Left ventricle myocardium inferior (tissue), 1 donor: ENCODE measurements at regions not wholly inside any gene's neighbourhood (a gene's known extent, or its start where the extent isn't known, plus 50 kb on each side); places are given as distances from the start of the nearest gene placed in this dataset.

Experiments
- DNase-seq: peaks from one replicate; pipeline ENCODE4 v3.0.0-alpha.2; 2020
- H3K27ac ChIP-seq: fragments of 200-600 bp; replicated peaks from 2 replicates; pipeline ENCODE4 v1.8.0; 2021
- H3K27me3 ChIP-seq: fragments of 200-600 bp; 2 replicates; pipeline ENCODE4 v1.8.0; 2021; ENCODE audit warnings: low read depth
- H3K36me3 ChIP-seq: fragments of 200-600 bp; 2 replicates; pipeline ENCODE4 v1.8.0; 2021
- H3K4me1 ChIP-seq: fragments of 200-600 bp; 2 replicates; pipeline ENCODE4 v1.8.0; 2021
- H3K4me3 ChIP-seq: fragments of 200-600 bp; 2 replicates; pipeline ENCODE4 v1.8.0; 2021; ENCODE audit warnings: mild to moderate bottlenecking, moderate library complexity
- H3K9me3 ChIP-seq: fragments of 200-600 bp; replicated peaks from 2 replicates; pipeline ENCODE4 v1.8.0; 2021
- CTCF ChIP-seq: fragments of 200-600 bp; IDR thresholded peaks from 2 replicates; pipeline ENCODE4 v1.8.0; 2021; ENCODE audit warnings: antibody characterized with exemption, mild to moderate bottlenecking, borderline replicate concordance
- intact Hi-C: fragments of 100-400 bp; cut with micrococcal nuclease; formaldehyde crosslinking; loops from one replicate; pipeline ENCODE4 v1.11.0; 2022
- donor health status: DM: no; HTN: yes; CAD: no; lungs with severe emphysema.

GRCh38 chr1:29653034-29653810 is 416.9 kb downstream of the PTPRU start:
- Histone ChIP-seq H3K4me3 (no peak overlapping the region), H3K27ac (no peak overlapping the region), H3K9me3 (no peaks in the 10 kb centered on the region), H3K4me1 (no peaks in the 10 kb centered on the region), H3K27me3 (peaks cover 53% of the 10 kb centered on the region), H3K36me3 (no peaks in the 10 kb centered on the region)
- intact Hi-C loops, result no loop called here
- DNase-seq, result no peak
- TF ChIP-seq CTCF, result no peak

GRCh38 chr1:29651684-29652665 is 415.7 kb downstream of the PTPRU start:
- no peak for DNase-seq
- TF ChIP-seq CTCF, result no peak
- intact Hi-C loops, result no loop called here
- H3K4me1 ChIP-seq, result no peaks in the 10 kb centered on the region
- no peak overlapping the region for H3K4me3 ChIP-seq
- peaks cover 66% of the 10 kb centered on the region for H3K27me3 ChIP-seq
- H3K27ac ChIP-seq, result no peak overlapping the region
- H3K9me3 ChIP-seq, result no peaks in the 10 kb centered on the region
- no peaks in the 10 kb centered on the region for H3K36me3 ChIP-seq

- DNase-seq, result no peak
- intact Hi-C loops, result no loop called here
- no peak overlapping the region for H3K27ac ChIP-seq
- H3K4me3 ChIP-seq, result no peak overlapping the region
- H3K4me1 ChIP-seq, result no peaks in the 10 kb centered on the region
- H3K27me3 ChIP-seq, result peaks cover 68% of the 10 kb centered on the region
- TF ChIP-seq CTCF, result no peak
- H3K36me3 ChIP-seq, result no peaks in the 10 kb centered on the region
- H3K9me3 ChIP-seq, result no peaks in the 10 kb centered on the region
These were observed 414.9 kb downstream of the PTPRU start for GRCh38 chr1:29651246-29651645.

- H3K4me3 ChIP-seq, result no peak overlapping the region
- H3K27me3 ChIP-seq, result peaks cover 68% of the 10 kb centered on the region
- no peak for TF ChIP-seq CTCF
- H3K36me3 ChIP-seq, result no peaks in the 10 kb centered on the region
- no peaks in the 10 kb centered on the region for H3K4me1 ChIP-seq
- intact Hi-C loops, result no loop called here
- DNase-seq, result no peak
- H3K9me3 ChIP-seq, result no peaks in the 10 kb centered on the region
- H3K27ac ChIP-seq, result no peak overlapping the region
These were observed 414.2 kb downstream of the PTPRU start for GRCh38 chr1:29650476-29650875.

GRCh38 chr1:29650041-29650400 is 413.7 kb downstream of the PTPRU start:
- no peak for TF ChIP-seq CTCF
- Histone ChIP-seq H3K4me1 (no peaks in the 10 kb centered on the region), H3K36me3 (no peaks in the 10 kb centered on the region), H3K9me3 (no peaks in the 10 kb centered on the region), H3K4me3 (no peak overlapping the region), H3K27me3 (peaks cover 68% of the 10 kb centered on the region), H3K27ac (no peak overlapping the region)
- intact Hi-C loops, result no loop called here
- no peak for DNase-seq
